ENCODE measurements at regions not wholly inside any gene's neighbourhood (a gene's known extent, or its start where the extent isn't known, plus 50 kb on each side); places are given as distances from the start of the nearest gene placed in this dataset.

DNA sequence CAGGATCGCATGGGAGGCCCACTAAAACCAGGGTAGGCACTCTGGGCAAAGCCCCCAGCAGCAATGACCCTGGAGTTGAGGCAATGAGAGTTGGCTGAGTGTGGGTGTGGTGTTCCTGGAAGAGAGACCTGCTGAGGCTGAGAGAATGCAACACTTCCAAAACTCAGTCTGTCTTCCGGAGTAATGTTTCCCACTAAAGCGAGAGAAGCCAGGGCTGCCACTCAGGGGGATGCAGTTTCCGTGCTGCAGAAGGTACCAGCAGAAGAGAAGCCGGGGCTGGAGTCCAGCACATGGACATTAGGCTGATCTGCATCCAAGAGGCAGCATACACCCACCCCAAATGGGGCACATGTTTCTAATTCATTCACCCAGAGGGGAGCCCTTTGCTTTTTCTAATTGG lies 127.2 kb upstream of the ARHGAP28 start:
- TF ChIP-seq, protein P1, sequence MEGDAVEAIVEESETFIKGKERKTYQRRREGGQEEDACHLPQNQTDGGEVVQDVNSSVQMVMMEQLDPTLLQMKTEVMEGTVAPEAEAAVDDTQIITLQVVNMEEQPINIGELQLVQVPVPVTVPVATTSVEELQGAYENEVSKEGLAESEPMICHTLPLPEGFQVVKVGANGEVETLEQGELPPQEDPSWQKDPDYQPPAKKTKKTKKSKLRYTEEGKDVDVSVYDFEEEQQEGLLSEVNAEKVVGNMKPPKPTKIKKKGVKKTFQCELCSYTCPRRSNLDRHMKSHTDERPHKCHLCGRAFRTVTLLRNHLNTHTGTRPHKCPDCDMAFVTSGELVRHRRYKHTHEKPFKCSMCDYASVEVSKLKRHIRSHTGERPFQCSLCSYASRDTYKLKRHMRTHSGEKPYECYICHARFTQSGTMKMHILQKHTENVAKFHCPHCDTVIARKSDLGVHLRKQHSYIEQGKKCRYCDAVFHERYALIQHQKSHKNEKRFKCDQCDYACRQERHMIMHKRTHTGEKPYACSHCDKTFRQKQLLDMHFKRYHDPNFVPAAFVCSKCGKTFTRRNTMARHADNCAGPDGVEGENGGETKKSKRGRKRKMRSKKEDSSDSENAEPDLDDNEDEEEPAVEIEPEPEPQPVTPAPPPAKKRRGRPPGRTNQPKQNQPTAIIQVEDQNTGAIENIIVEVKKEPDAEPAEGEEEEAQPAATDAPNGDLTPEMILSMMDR (IDR thresholded peaks at IDR 0.05; ENCODE audit: partially characterized antibody, unreplicated experiment), result no peak
- Mint-ChIP-seq H3K36me3 (ENCODE audit: unreplicated experiment) (no peaks in the 10 kb centered on the region), H3K4me1 (ENCODE audit: low read depth, unreplicated experiment) (no peaks in the 10 kb centered on the region), H3K27ac (ENCODE audit: unreplicated experiment) (no peak overlapping the region), H3K4me3 (ENCODE audit: unreplicated experiment) (no peak overlapping the region), H3K9me3 (ENCODE audit: unreplicated experiment) (no peaks in the 10 kb centered on the region), H3K27me3 (ENCODE audit: unreplicated experiment) (no peaks in the 10 kb centered on the region)
- no peak for DNase-seq

DNA sequence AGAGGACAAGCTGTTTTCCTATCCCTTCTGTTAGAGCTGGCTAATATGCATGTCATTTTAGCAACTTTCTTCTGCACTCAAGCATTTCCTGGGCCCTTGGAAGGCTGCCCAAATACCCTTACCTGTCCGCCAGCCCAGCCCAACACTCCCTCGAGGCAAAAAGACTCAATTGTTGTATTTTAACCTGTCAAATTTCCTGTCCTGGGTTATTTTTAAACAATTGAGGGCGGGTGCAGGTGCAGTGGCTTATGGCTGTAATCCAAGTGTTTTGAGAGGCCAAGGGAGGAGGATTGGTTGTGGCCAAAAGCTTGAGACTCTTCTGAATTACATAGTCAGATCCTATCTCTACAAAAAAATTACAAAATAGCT lies 125.0 kb upstream of the ARHGAP28 start:
- TF ChIP-seq, protein P1 (IDR thresholded peaks at IDR 0.05; ENCODE audit: partially characterized antibody, unreplicated experiment), result no peak
- Mint-ChIP-seq H3K36me3 (ENCODE audit: unreplicated experiment) (no peaks in the 10 kb centered on the region), H3K4me3 (ENCODE audit: unreplicated experiment) (no peak overlapping the region), H3K27me3 (ENCODE audit: unreplicated experiment) (no peaks in the 10 kb centered on the region), H3K27ac (ENCODE audit: unreplicated experiment) (no peak overlapping the region), H3K4me1 (ENCODE audit: low read depth, unreplicated experiment) (no peaks in the 10 kb centered on the region), H3K9me3 (ENCODE audit: unreplicated experiment) (no peaks in the 10 kb centered on the region)
- no peak for DNase-seq

DNA sequence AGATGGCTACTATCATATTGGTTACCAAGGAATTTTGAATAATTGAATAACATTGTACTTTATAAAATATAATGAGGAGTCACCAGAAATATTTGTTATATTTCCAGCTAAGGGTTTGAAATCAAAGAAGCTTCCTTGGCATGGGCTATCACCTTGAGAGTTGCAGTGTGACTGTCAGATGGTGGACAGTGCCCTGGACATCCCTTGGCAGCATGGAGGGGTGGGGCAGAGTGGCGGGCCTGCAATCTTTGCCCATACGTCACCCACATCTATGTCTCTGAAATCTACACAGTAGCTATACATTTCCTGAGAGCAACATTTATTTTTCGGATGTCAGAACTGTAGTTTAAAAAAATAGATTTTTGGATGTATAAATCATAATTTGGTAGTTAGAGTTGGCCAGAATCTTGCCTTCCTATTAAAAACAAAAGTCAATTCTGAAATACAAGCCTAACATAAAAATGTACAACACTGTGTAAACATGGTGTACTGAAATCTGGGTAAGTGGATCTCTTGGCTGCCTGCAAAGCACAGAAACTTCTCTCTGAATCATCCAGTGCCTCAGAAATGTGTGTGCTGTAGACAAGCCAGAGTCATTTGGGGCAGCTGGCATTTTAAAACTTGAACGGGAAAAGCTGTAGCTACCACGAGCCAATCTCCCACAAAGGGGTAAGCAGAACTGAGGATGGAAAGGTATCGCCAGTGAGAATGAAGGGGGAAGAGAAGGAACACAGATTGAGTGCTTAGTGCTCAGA lies 124.2 kb upstream of the ARHGAP28 start:
- H3K27ac Mint-ChIP-seq (ENCODE audit: unreplicated experiment), result no peak overlapping the region

DNA sequence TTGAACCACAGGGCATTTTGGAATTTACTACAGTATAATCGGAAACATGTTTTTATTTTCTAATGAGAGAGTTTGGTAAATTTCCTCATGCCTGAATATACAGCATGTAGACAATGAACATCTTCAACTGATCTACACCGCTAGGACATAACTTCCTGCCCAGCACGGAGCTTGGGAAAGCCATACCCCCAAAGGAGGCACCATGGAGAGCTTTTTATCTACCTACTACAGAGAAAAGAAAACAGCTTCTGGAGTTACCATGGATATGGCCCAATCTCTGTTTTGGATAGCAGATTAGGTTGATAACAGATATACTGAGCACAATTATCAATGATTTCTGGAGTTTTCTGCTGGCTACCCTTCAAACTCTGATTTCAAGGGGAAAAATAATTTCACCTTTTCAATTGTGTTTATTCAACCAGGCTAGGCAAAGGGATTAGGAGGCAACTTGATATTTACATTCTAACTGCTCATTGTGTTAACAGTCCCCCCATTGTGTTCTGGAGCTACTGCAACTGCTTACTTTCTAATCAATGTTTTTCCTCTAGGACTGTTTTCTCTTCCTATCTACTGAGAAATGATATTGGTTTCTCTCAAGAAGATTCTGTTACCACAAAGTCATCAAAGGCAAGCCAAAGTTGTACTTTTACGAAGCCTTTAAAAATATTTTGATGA lies 123.0 kb upstream of the ARHGAP28 start:
- TF ChIP-seq, protein P1 (IDR thresholded peaks at IDR 0.05; ENCODE audit: partially characterized antibody, unreplicated experiment), result no peak
- Mint-ChIP-seq H3K27ac (ENCODE audit: unreplicated experiment) (no peak overlapping the region), H3K4me1 (ENCODE audit: low read depth, unreplicated experiment) (no peaks in the 10 kb centered on the region), H3K27me3 (ENCODE audit: unreplicated experiment) (no peaks in the 10 kb centered on the region), H3K36me3 (ENCODE audit: unreplicated experiment) (peaks cover 4% of the 10 kb centered on the region), H3K9me3 (ENCODE audit: unreplicated experiment) (no peaks in the 10 kb centered on the region), H3K4me3 (ENCODE audit: unreplicated experiment) (no peak overlapping the region)
- no peak for DNase-seq

More for the DNA sequence above, 124.2 kb upstream of the ARHGAP28 start:
- no peaks in the 10 kb centered on the region for H3K27me3 Mint-ChIP-seq (ENCODE audit: unreplicated experiment)
- no peaks in the 10 kb centered on the region for H3K36me3 Mint-ChIP-seq (ENCODE audit: unreplicated experiment)
- no peaks in the 10 kb centered on the region for H3K9me3 Mint-ChIP-seq (ENCODE audit: unreplicated experiment)
- DNase-seq, result no peak
- no peaks in the 10 kb centered on the region for H3K4me1 Mint-ChIP-seq (ENCODE audit: low read depth, unreplicated experiment)
- no peak overlapping the region for H3K4me3 Mint-ChIP-seq (ENCODE audit: unreplicated experiment)
- TF ChIP-seq, protein P1 (IDR thresholded peaks at IDR 0.05; ENCODE audit: partially characterized antibody, unreplicated experiment), result no peak

DNA sequence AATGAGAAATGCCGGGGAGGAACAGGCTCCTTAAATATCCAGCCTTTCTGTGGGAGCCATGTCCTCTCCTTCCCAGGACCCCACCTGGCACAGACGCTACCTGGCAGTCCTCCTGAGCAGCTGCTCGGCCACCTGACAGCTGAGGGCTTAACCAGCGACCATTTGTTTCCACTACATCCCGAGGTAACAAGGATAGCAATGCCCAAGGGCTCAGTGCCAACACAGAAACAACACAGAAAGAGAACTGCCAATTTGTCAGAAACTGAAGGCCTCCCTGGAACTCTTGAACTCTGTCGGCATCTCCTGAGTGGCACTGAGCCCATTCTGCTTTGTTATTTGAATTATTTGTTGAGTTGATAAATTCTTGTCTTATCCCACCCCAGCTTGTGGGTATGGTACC lies 122.2 kb upstream of the ARHGAP28 start:
- no peak overlapping the region for H3K27ac Mint-ChIP-seq (ENCODE audit: unreplicated experiment)
- TF ChIP-seq, protein P1 (IDR thresholded peaks at IDR 0.05; ENCODE audit: partially characterized antibody, unreplicated experiment), result no peak
- no peaks in the 10 kb centered on the region for H3K9me3 Mint-ChIP-seq (ENCODE audit: unreplicated experiment)
- DNase-seq, result no peak
- H3K4me3 Mint-ChIP-seq (ENCODE audit: unreplicated experiment), result no peak overlapping the region
- H3K36me3 Mint-ChIP-seq (ENCODE audit: unreplicated experiment), result peaks cover 5% of the 10 kb centered on the region
- H3K27me3 Mint-ChIP-seq (ENCODE audit: unreplicated experiment), result peaks cover 2% of the 10 kb centered on the region
- no peaks in the 10 kb centered on the region for H3K4me1 Mint-ChIP-seq (ENCODE audit: low read depth, unreplicated experiment)

Measured in glutamatergic neuron (in vitro differentiated cells).